ENCODE measurements at regions not wholly inside any gene's neighbourhood (a gene's known extent, or its start where the extent isn't known, plus 50 kb on each side); places are given as distances from the start of the nearest gene placed in this dataset.
"Not testable (repeated sequence)": the region's sequence is repeated elsewhere in the genome, so short reads cannot be mapped to it uniquely, and the experiment has no call there.

DNA sequence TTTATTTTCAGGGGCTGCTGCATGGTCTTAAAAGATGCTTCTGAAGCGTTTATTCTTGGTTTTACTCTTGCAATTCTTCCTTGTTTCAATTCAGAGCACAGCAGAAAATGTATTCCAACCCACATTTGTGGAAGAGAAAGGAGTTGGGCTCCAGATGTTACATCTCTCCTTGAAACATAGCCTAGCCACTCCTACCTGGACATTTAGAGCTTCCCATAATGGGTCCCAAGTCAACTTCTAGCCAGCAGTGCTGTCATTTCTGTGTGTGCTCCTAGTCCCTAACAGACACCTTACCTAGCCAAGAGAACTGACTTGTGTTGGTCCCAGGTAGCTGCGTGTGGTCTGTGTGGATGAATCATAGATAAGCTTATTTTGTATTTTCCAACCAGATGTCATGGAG, 61.2 kb upstream of the ANKRD55 start:
- Mint-ChIP-seq H3K4me1 (ENCODE audit: insufficient read depth, unreplicated experiment) (no peaks in the 10 kb centered on the region), H3K4me3 (ENCODE audit: unreplicated experiment) (no peak overlapping the region), H3K36me3 (ENCODE audit: insufficient read depth, unreplicated experiment) (no peaks in the 10 kb centered on the region), H3K9me3 (ENCODE audit: unreplicated experiment) (no peaks in the 10 kb centered on the region), H3K27ac (ENCODE audit: low read depth, unreplicated experiment) (no peak overlapping the region), H3K27me3 (ENCODE audit: insufficient read depth, unreplicated experiment) (no peaks in the 10 kb centered on the region)
- no peak for TF ChIP-seq CTCF (IDR thresholded peaks at IDR 0.05; ENCODE audit: unreplicated experiment)
- BruUV-seq (replicated peaks), result no TSS peak
- CTCF ChIA-PET, result interaction anchor here (0.9 to 1.2 kb wide), 2 partner anchors 14 to 30 kb away, joined by 3 to 4 read pairs; no protein-coding TSS in a partner anchor
- intact Hi-C loops (cut with micrococcal nuclease), result no loop called here
- DNase-seq (ENCODE audit: unreplicated experiment), result no peak
- POLR2A ChIA-PET, result no interaction called here

DNA sequence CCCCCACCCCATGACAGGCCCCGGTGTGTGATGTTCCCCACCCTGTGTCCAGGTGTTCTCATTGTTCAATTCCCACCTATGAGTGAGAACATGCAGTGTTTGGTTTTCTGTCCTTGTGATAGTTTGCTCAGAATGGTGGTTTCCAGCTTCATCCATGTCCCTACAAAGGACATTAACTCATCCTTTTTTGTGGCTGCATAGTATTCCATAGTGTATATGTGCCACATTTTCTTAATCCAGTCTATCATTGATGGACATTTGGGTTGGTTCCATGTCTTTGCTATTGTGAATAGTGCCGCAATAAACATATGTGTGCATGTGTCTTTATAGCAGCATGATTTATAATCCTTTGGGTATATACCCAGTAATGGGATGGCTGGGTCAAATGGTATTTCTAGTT, 59.7 kb upstream of the ANKRD55 start:
- H3K27ac Mint-ChIP-seq (ENCODE audit: low read depth, unreplicated experiment); H3K4me1 Mint-ChIP-seq (ENCODE audit: insufficient read depth, unreplicated experiment); POLR2A ChIA-PET; BruUV-seq (replicated peaks); intact Hi-C loops (cut with micrococcal nuclease); H3K27me3 Mint-ChIP-seq (ENCODE audit: insufficient read depth, unreplicated experiment); CTCF ChIA-PET; DNase-seq (ENCODE audit: unreplicated experiment); H3K4me3 Mint-ChIP-seq (ENCODE audit: unreplicated experiment); H3K9me3 Mint-ChIP-seq (ENCODE audit: unreplicated experiment); H3K36me3 Mint-ChIP-seq (ENCODE audit: insufficient read depth, unreplicated experiment): not testable (repeated sequence)

DNA sequence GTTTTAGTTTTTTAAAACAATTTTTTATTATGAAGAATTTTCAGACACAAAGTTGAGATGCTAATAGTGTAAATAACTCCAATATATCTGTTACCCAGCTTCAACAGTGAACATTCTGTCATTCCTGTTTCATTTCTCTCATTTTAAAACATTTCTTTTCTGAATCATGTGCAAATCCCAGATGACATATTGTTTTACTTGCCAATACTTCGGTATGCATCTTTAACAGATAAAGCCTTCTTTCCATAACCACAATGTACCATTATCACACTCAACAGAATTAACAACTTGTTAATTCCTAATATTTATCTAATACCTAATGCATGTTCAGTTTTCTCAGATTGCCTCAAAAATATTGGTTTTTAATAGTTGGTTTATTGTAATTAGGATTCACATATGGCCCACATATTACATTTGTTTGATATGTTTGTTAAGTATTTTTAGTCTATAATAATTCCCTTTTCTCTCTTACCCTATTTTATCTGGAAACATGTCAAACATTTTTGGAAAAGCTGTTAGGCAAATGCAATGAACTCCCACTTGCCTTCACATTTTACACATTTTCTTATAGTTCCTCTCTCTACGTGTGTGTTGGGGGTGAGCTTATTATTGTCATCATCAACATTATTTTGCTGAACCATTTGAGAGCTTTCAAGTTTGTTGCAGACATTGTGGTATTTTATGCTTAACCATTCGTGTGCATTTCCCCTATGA, 58.7 kb upstream of the ANKRD55 start:
- no peaks in the 10 kb centered on the region for H3K36me3 Mint-ChIP-seq (ENCODE audit: insufficient read depth, unreplicated experiment)
- no peaks in the 10 kb centered on the region for H3K27me3 Mint-ChIP-seq (ENCODE audit: insufficient read depth, unreplicated experiment)
- no peaks in the 10 kb centered on the region for H3K4me1 Mint-ChIP-seq (ENCODE audit: insufficient read depth, unreplicated experiment)
- H3K4me3 Mint-ChIP-seq (ENCODE audit: unreplicated experiment), result no peak overlapping the region
- intact Hi-C loops (cut with micrococcal nuclease), result no loop called here
- BruUV-seq (replicated peaks), result no TSS peak
- ChIA-PET CTCF (interaction anchor here (1.1 to 4.4 kb wide), 2 partner anchors 11 to 20 kb away, joined by 4 to 17 read pairs; no protein-coding TSS in a partner anchor), POLR2A (interaction anchor here (0.7 kb wide), 1 partner anchor 408 kb away, joined by 3 read pairs; no protein-coding TSS in a partner anchor)
- no peak for DNase-seq (ENCODE audit: unreplicated experiment)
- H3K9me3 Mint-ChIP-seq (ENCODE audit: unreplicated experiment), result no peaks in the 10 kb centered on the region
- no peak for TF ChIP-seq CTCF (IDR thresholded peaks at IDR 0.05; ENCODE audit: unreplicated experiment)
- no peak overlapping the region for H3K27ac Mint-ChIP-seq (ENCODE audit: low read depth, unreplicated experiment)

DNA sequence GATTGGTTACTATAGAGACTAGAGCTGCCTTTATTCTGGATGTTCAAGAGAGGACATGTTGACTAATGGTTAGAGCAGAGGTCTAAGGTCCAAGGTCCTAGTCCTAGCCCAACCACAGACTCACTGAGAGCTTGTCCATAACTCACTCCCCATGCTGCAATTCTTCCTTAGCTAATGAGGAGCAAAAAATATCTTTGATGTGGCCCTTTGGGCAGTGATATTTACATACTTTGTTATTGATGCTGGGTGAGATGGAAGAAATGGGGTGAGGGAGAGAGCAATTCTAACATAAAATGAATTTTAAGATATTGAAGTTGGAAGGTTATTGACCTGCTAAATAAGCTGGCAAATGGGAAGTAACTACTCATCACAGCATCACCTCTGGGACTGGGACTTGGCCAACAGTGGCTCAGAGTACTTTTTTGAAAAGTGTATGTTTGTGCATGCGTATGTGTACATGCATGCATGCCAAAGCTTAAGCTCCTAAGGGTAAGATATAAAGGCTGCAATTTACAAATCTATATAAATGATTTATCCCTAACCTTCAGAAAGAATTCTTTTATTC, 58.0 kb upstream of the ANKRD55 start:
- BruUV-seq (replicated peaks), result no TSS peak
- no peaks in the 10 kb centered on the region for H3K4me1 Mint-ChIP-seq (ENCODE audit: insufficient read depth, unreplicated experiment)
- H3K27ac Mint-ChIP-seq (ENCODE audit: low read depth, unreplicated experiment), result no peak overlapping the region
- TF ChIP-seq CTCF (IDR thresholded peaks at IDR 0.05; ENCODE audit: unreplicated experiment), result no peak
- intact Hi-C loops (cut with micrococcal nuclease), result no loop called here
- no peaks in the 10 kb centered on the region for H3K27me3 Mint-ChIP-seq (ENCODE audit: insufficient read depth, unreplicated experiment)
- ChIA-PET CTCF (interaction anchor here (0.6 to 4.4 kb wide), 3 partner anchors 11 to 351 kb away, joined by 3 to 17 read pairs (median 4); no protein-coding TSS in a partner anchor), POLR2A (interaction anchor here (0.6 kb wide), 1 partner anchor 9 kb away, joined by 3 read pairs; no protein-coding TSS in a partner anchor)
- no peak overlapping the region for H3K4me3 Mint-ChIP-seq (ENCODE audit: unreplicated experiment)
- no peaks in the 10 kb centered on the region for H3K36me3 Mint-ChIP-seq (ENCODE audit: insufficient read depth, unreplicated experiment)
- no peaks in the 10 kb centered on the region for H3K9me3 Mint-ChIP-seq (ENCODE audit: unreplicated experiment)
- no peak for DNase-seq (ENCODE audit: unreplicated experiment)

All from MCF 10A (cell line).